HEK293T (cell line): ENCODE measurements at regions not wholly inside any gene's neighbourhood (a gene's known extent, or its start where the extent isn't known, plus 50 kb on each side); places are given as distances from the start of the nearest gene placed in this dataset.

Source experiments
- ARNT ChIP-seq: fragments of 450-650 bp; IDR thresholded peaks from 2 replicates; pipeline ENCODE4 v1.6.1; 2017; ENCODE audit warnings: mild to moderate bottlenecking
- BHLHE40 ChIP-seq: fragments of 450-650 bp; IDR thresholded peaks from 2 replicates; pipeline ENCODE4 v1.6.1; 2016; ENCODE audit warnings: mild to moderate bottlenecking, moderate library complexity, borderline replicate concordance
- FOXA1 ChIP-seq: fragments of 450-650 bp; IDR thresholded peaks from 2 replicates; pipeline ENCODE4 v1.6.1; 2016; ENCODE audit warnings: mild to moderate bottlenecking
- NFRKB ChIP-seq: fragments of 450-650 bp; IDR thresholded peaks from 2 replicates; pipeline ENCODE4 v1.6.1; 2016; ENCODE audit warnings: mild to moderate bottlenecking, moderate library complexity

GRCh38 chr10:20616918-20617810 is 279.9 kb downstream of the NEBL start:
- TF ChIP-seq ARNT (no peak), FOXA1 (no peak), BHLHE40 (no peak), NFRKB (no peak)
